HL-60 (cell line): ENCODE measurements at regions not wholly inside any gene's neighbourhood (a gene's known extent, or its start where the extent isn't known, plus 50 kb on each side); places are given as distances from the start of the nearest gene placed in this dataset.

Experiments used
- GABPA ChIP-seq: IDR thresholded peaks from 2 replicates; pipeline ENCODE4 v1.6.1; 2012; ENCODE audit warnings: low read depth
- POLR2AphosphoS5 ChIP-seq: IDR thresholded peaks from 2 replicates; pipeline ENCODE4 v1.6.1; 2012; ENCODE audit warnings: low read depth
- TF ChIP-seq, protein P1 (sequence below): IDR thresholded peaks from one replicate; pipeline ENCODE4 v1.5.1; 2011; ENCODE audit warnings: low read length, control low read depth, inconsistent platforms; ENCODE audit not compliant: insufficient read depth

DNA sequence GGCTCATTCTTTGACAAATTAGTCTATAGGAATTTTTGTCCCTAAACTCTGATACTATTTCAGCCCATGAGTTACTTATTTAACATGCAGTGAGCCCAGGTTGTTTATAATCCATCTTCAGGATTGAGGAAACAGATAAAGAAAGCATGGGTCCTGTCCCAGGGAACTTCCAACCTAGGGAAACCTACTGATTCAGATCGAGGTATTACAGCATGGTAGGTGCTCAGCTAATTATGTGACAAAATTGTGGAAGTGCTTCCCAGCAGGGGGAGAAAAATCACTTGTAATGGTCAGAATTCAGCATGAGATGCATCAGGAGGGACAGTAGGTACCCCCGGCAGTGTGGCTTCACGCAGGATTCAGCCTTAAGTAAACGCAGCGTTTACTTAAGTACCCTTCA is 171.3 kb downstream of the NUFIP1 start:
- TF ChIP-seq, protein P1, sequence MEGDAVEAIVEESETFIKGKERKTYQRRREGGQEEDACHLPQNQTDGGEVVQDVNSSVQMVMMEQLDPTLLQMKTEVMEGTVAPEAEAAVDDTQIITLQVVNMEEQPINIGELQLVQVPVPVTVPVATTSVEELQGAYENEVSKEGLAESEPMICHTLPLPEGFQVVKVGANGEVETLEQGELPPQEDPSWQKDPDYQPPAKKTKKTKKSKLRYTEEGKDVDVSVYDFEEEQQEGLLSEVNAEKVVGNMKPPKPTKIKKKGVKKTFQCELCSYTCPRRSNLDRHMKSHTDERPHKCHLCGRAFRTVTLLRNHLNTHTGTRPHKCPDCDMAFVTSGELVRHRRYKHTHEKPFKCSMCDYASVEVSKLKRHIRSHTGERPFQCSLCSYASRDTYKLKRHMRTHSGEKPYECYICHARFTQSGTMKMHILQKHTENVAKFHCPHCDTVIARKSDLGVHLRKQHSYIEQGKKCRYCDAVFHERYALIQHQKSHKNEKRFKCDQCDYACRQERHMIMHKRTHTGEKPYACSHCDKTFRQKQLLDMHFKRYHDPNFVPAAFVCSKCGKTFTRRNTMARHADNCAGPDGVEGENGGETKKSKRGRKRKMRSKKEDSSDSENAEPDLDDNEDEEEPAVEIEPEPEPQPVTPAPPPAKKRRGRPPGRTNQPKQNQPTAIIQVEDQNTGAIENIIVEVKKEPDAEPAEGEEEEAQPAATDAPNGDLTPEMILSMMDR: no peak
- TF ChIP-seq GABPA (no peak), POLR2AphosphoS5 (no peak)
